Activated naive CD4-positive, alpha-beta T cell treated with anti-CD3 and anti-CD28 coated beads, Interleukin-2, amount 10 ng/mL, durations not matched to agents 7 days and 5 days (primary cell): ENCODE measurements at regions not wholly inside any gene's neighbourhood (a gene's known extent, or its start where the extent isn't known, plus 50 kb on each side); places are given as distances from the start of the nearest gene placed in this dataset.

Experiments
- CTCF ChIA-PET: fragments of 350-600 bp; sonication (Branson Sonifier 250); formaldehyde crosslinking; loops from one replicate; lab custom pipeline; 2021; ENCODE audit warnings: antibody characterized with exemption; lab: Charles Lee
- DNase-seq: peaks from one replicate; pipeline ENCODE4 v3.0.0-alpha.2; 2020
- H3K27ac Mint-ChIP-seq: one replicate; pipeline ENCODE4 v1.8.0; 2021; ENCODE audit warnings: mild to moderate bottlenecking, moderate library complexity, mixed read lengths
- H3K27me3 Mint-ChIP-seq: one replicate; pipeline ENCODE4 v1.8.0; 2021; ENCODE audit warnings: mild to moderate bottlenecking, mixed read lengths
- H3K36me3 Mint-ChIP-seq: one replicate; pipeline ENCODE4 v1.8.0; 2021; ENCODE audit warnings: mixed read lengths
- H3K4me1 Mint-ChIP-seq: one replicate; pipeline ENCODE4 v1.8.0; 2021; ENCODE audit warnings: mixed read lengths
- H3K4me3 Mint-ChIP-seq: one replicate; pipeline ENCODE4 v1.8.0; 2021; ENCODE audit warnings: mild to moderate bottlenecking, moderate library complexity, mixed read lengths
- H3K9me3 Mint-ChIP-seq: one replicate; pipeline ENCODE4 v1.8.0; 2021; ENCODE audit warnings: mixed read lengths

GRCh38 chr1:239844833-239845232, 246.8 kb upstream of the FMN2 start:
- Mint-ChIP-seq H3K4me1 (no peaks in the 10 kb centered on the region), H3K4me3 (no peak overlapping the region), H3K27me3 (no peaks in the 10 kb centered on the region), H3K36me3 (no peaks in the 10 kb centered on the region), H3K27ac (no peak overlapping the region), H3K9me3 (no peaks in the 10 kb centered on the region)
- no peak for DNase-seq
- CTCF ChIA-PET, result no interaction called here

GRCh38 chr1:239854922-239855321, 236.8 kb upstream of the FMN2 start:
- no peak for DNase-seq
- CTCF ChIA-PET, result no interaction called here
- Mint-ChIP-seq H3K4me1 (no peaks in the 10 kb centered on the region), H3K27ac (no peak overlapping the region), H3K4me3 (no peak overlapping the region), H3K9me3 (peaks cover 2% of the 10 kb centered on the region), H3K36me3 (peaks cover 1% of the 10 kb centered on the region), H3K27me3 (peaks cover 4% of the 10 kb centered on the region)

- Mint-ChIP-seq H3K4me1 (no peaks in the 10 kb centered on the region), H3K27ac (no peak overlapping the region), H3K9me3 (peaks cover 2% of the 10 kb centered on the region), H3K27me3 (no peaks in the 10 kb centered on the region), H3K36me3 (no peaks in the 10 kb centered on the region), H3K4me3 (no peak overlapping the region)
- DNase-seq, result no peak
- CTCF ChIA-PET, result no interaction called here
Observed at GRCh38 chr1:239856067-239856466, 235.6 kb upstream of the FMN2 start.

DNA sequence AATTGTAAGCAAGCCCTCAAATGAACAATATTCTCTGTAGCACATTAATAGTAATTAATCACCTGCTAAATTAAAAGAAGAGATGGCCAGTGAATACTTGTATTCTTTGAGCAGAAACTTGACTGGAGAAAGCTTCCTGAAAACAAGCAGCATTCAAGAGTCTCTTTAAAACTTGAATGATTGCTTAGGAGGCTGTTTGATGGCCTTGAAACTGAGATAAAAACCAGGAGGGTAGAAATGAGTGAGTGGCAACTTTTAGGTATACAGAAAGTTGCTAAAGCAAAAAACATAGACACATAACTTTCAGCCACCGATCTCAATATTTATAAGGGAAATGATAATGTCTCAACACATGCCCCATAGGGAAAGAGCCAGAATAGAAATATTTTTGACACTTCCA, 234.8 kb upstream of the FMN2 start:
- no peak for DNase-seq
- H3K9me3 Mint-ChIP-seq, result peaks cover 2% of the 10 kb centered on the region
- CTCF ChIA-PET, result no interaction called here
- no peaks in the 10 kb centered on the region for H3K27me3 Mint-ChIP-seq
- no peak overlapping the region for H3K27ac Mint-ChIP-seq
- no peak overlapping the region for H3K4me3 Mint-ChIP-seq
- no peaks in the 10 kb centered on the region for H3K4me1 Mint-ChIP-seq
- H3K36me3 Mint-ChIP-seq, result no peaks in the 10 kb centered on the region

DNA sequence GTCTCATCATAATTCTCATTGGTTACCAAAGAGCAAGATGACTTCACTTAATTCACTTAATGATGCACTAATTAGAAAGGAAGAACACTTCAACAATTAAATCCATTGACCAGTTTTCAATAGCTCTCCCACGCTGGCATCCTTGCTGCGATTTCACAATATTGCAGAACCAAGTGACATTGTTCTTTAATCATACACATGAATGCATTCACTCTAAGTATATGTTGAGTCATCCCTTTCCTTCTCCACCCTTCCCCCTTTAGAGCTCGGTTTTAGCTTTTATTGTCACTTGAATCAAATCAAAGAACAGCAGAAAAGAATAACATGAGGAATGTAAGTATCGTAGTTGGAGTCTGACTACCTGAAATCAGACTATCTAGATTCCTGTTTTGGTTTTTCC, 233.6 kb upstream of the FMN2 start:
- H3K4me1 Mint-ChIP-seq, result no peaks in the 10 kb centered on the region
- H3K27ac Mint-ChIP-seq, result no peak overlapping the region
- H3K4me3 Mint-ChIP-seq, result no peak overlapping the region
- H3K27me3 Mint-ChIP-seq, result no peaks in the 10 kb centered on the region
- CTCF ChIA-PET, result no interaction called here
- peaks cover 2% of the 10 kb centered on the region for H3K9me3 Mint-ChIP-seq
- H3K36me3 Mint-ChIP-seq, result no peaks in the 10 kb centered on the region
- no peak for DNase-seq

DNA sequence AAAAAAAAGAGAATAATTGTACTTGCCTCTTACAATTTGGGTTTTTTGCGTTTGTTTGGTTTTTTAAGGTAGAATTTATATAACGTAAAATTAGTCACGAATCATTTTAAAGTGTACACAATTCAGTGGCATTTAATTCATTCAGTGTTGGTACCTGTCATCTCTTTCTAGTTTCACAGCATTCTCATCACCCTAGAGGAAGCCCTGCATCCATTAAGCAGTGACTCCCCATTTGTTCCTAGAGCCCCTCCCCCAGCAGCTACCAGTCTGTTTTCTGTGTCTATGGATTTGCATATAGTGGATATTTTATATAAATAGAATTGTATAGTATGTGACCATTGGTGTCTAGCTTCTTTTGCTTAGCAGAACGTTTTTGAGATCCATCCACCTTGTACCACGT, 233.2 kb upstream of the FMN2 start:
- Mint-ChIP-seq H3K27me3 (no peaks in the 10 kb centered on the region), H3K27ac (no peak overlapping the region), H3K4me3 (no peak overlapping the region), H3K9me3 (peaks cover 2% of the 10 kb centered on the region), H3K4me1 (no peaks in the 10 kb centered on the region), H3K36me3 (no peaks in the 10 kb centered on the region)
- CTCF ChIA-PET, result no interaction called here
- no peak for DNase-seq

GRCh38 chr1:239861985-239862384, 229.7 kb upstream of the FMN2 start:
- no peak for DNase-seq
- Mint-ChIP-seq H3K27ac (no peak overlapping the region), H3K4me1 (no peaks in the 10 kb centered on the region), H3K27me3 (no peaks in the 10 kb centered on the region), H3K9me3 (no peaks in the 10 kb centered on the region), H3K36me3 (no peaks in the 10 kb centered on the region), H3K4me3 (no peak overlapping the region)
- CTCF ChIA-PET, result interaction anchor here (0.6 kb wide), 1 partner anchor 553 kb away, joined by 3 read pairs; no protein-coding TSS in a partner anchor

DNA sequence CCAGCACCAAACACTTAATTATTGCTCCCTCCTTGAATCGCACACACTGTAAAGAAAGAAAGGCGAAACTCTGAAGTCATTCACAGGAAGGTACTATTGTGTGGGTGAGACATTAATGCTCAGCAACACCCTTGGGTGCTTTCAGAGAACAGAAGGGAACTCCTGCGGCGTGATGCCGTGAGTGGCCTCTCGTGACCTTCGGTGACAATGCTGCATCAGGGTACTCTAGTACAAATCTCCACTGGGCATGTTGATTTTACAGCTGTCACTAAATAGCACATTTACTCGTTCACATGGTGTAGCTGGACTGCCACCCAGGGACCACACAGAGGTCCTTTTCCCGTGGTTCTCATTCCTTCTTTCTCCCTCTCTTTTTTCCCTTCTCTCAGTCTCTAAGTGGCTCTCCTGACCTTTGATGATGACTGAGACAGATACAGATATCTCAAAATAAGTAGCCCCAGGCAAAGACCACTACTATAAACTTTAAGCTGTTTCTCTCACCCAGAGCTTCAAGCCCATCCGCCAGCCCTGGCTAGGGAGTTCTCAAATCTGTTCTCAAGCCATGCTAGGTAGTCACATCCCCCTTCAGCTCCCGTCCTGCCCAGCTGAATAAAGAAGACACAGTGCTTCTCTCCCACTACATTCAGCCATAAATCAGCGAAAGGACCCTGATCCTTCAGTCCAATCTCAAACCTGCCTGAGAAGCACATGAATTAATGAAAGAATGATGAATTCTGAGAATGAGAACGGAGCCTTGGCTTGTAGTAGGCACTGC, 223.4 kb upstream of the FMN2 start:
- Mint-ChIP-seq H3K27ac (no peak overlapping the region), H3K4me3 (no peak overlapping the region), H3K9me3 (no peaks in the 10 kb centered on the region), H3K4me1 (no peaks in the 10 kb centered on the region), H3K27me3 (no peaks in the 10 kb centered on the region), H3K36me3 (no peaks in the 10 kb centered on the region)
- CTCF ChIA-PET, result no interaction called here
- DNase-seq, result no peak

DNA sequence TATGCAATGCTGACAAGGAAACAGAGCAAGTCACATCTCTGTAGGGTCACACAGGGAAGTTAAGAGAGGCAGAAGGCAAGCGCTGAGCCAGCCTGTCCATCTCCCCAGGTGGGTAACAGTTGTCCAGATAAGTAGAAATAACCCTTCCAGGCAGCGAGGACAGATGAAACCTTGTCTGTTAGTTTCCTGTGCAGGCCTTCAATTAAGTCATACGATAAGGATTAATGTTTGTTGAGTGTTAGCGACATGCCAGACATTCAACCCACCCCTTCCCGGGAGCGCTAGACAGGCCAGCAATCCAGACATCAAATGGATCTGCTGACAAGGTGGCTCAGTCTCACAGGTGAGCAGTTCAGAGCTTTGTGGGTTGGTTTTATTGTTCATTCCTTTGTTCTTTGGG, 221.5 kb upstream of the FMN2 start:
- H3K4me3 Mint-ChIP-seq, result no peak overlapping the region
- H3K27ac Mint-ChIP-seq, result no peak overlapping the region
- H3K36me3 Mint-ChIP-seq, result no peaks in the 10 kb centered on the region
- CTCF ChIA-PET, result no interaction called here
- no peak for DNase-seq
- H3K9me3 Mint-ChIP-seq, result no peaks in the 10 kb centered on the region
- no peaks in the 10 kb centered on the region for H3K27me3 Mint-ChIP-seq
- no peaks in the 10 kb centered on the region for H3K4me1 Mint-ChIP-seq

DNA sequence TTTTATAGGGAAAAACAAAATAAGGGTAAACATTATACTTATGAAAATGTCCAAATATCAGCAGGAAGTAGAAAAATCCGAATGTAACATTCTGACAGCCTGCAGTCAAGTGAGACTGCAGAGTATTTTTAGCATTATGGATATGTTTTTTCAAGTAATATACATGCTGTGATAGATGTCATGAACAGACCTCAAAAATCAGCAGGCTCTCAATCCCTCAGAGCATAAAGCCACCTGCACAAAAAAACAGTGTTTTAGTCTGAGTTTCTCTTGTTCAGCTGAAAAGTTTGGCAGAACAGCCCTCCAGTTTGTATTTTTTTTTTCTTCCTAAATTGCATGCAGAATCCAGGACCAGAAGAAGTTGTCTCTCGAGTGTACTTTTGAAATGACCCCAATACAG, 219.1 kb upstream of the FMN2 start:
- Mint-ChIP-seq H3K27me3 (no peaks in the 10 kb centered on the region), H3K9me3 (no peaks in the 10 kb centered on the region), H3K4me1 (no peaks in the 10 kb centered on the region), H3K4me3 (no peak overlapping the region), H3K27ac (no peak overlapping the region), H3K36me3 (no peaks in the 10 kb centered on the region)
- CTCF ChIA-PET, result no interaction called here
- DNase-seq, result no peak

DNA sequence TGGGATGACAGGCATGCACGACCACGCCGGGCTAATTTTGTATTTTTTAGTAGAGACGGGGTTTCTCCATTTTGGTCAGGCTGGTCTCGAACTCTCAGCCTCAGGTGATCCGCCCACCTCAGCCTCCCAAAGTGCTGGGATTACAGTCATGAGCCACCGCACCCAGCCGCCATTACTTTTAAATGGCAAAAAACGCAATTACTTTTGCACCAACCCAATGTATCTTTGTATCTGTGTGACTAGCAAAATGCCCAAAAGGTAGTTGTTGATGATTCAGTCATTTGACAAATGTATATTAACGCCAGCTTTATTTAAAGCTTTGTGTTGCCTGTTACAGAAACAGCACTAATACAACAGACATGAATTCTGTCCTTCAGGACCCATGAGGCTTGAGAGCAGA, 216.9 kb upstream of the FMN2 start:
- Mint-ChIP-seq H3K4me1 (no peaks in the 10 kb centered on the region), H3K9me3 (no peaks in the 10 kb centered on the region), H3K36me3 (no peaks in the 10 kb centered on the region), H3K27ac (no peak overlapping the region), H3K27me3 (no peaks in the 10 kb centered on the region), H3K4me3 (no peak overlapping the region)
- DNase-seq, result no peak
- CTCF ChIA-PET, result interaction anchor here (1.5 kb wide), 1 partner anchor 23 kb away, joined by 3 read pairs; no protein-coding TSS in a partner anchor

GRCh38 chr1:239879321-239880170, 212.1 kb upstream of the FMN2 start:
- H3K36me3 Mint-ChIP-seq, result no peaks in the 10 kb centered on the region
- no peaks in the 10 kb centered on the region for H3K4me1 Mint-ChIP-seq
- CTCF ChIA-PET, result no interaction called here
- H3K4me3 Mint-ChIP-seq, result no peak overlapping the region
- DNase-seq, result no peak
- H3K9me3 Mint-ChIP-seq, result no peaks in the 10 kb centered on the region
- no peak overlapping the region for H3K27ac Mint-ChIP-seq
- H3K27me3 Mint-ChIP-seq, result no peaks in the 10 kb centered on the region

DNA sequence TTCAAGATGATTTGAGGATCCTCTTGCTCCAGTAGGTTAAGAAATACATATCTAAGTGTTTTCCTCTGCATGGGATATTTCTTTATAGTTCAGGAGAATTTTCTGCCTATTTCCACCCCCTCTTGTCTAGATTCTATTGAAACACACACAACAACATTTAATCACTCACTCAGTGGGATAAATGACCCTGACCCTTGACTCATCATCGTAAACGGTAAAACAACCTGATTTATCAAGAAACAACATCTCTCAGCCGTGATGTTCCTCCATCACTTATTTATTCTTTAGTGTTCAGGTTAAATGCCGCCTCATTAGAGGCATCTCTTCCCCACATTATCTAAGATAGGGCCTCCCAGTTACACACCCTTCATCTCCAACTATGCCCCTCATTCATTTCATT, 208.7 kb upstream of the FMN2 start:
- Mint-ChIP-seq H3K27ac (no peak overlapping the region), H3K27me3 (no peaks in the 10 kb centered on the region), H3K4me1 (no peaks in the 10 kb centered on the region), H3K36me3 (no peaks in the 10 kb centered on the region), H3K4me3 (no peak overlapping the region), H3K9me3 (no peaks in the 10 kb centered on the region)
- CTCF ChIA-PET, result no interaction called here
- DNase-seq, result no peak

DNA sequence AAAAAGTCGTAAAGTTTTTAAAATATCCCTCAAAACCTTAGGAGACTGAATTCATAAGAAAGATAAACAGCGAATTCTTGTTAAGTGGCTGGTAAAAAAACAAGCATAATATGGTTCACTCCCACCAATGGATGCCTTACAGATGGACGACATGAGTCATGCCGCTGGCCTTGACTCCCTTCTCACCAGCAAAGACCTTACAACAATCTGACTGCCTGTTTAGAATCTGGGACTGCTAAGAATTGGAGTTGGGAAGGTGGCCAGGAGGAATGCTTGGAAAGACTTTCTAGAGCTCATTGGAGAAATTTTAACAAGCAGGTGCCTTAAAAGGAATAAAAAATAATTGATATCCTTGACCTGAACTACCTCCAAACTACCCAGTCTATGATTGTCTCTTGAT, 206.9 kb upstream of the FMN2 start:
- H3K4me1 Mint-ChIP-seq, result no peaks in the 10 kb centered on the region
- no peak for DNase-seq
- CTCF ChIA-PET, result no interaction called here
- no peak overlapping the region for H3K4me3 Mint-ChIP-seq
- H3K27me3 Mint-ChIP-seq, result no peaks in the 10 kb centered on the region
- no peaks in the 10 kb centered on the region for H3K9me3 Mint-ChIP-seq
- no peaks in the 10 kb centered on the region for H3K36me3 Mint-ChIP-seq
- no peak overlapping the region for H3K27ac Mint-ChIP-seq

DNA sequence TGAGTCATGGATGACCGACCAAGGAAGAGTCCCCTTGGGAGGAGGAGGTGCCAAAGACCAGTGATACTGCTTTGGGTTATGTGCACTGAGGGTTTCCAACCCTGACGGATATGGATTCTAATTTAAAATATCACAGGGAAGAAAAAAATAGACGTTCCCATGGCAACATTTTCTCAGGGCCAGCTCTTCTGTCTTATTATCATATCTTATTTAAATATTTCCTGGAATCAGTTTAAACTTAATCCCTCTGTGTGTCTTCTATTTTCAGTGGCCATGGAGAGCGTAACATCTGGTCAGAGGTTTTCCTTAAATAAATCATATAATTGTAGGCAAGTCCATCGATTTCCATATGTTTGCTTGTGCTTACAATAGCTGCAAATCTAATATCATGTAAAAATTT, 205.4 kb upstream of the FMN2 start:
- Mint-ChIP-seq H3K27ac (no peak overlapping the region), H3K9me3 (no peaks in the 10 kb centered on the region), H3K4me3 (no peak overlapping the region), H3K27me3 (no peaks in the 10 kb centered on the region), H3K36me3 (no peaks in the 10 kb centered on the region), H3K4me1 (no peaks in the 10 kb centered on the region)
- CTCF ChIA-PET, result interaction anchor here (0.8 to 1.4 kb wide), 2 partner anchors 12 to 20 kb away, joined by 3 to 4 read pairs; no protein-coding TSS in a partner anchor
- DNase-seq, result no peak
